ENCODE measurements at regions not wholly inside any gene's neighbourhood (a gene's known extent, or its start where the extent isn't known, plus 50 kb on each side); places are given as distances from the start of the nearest gene placed in this dataset.

DNA sequence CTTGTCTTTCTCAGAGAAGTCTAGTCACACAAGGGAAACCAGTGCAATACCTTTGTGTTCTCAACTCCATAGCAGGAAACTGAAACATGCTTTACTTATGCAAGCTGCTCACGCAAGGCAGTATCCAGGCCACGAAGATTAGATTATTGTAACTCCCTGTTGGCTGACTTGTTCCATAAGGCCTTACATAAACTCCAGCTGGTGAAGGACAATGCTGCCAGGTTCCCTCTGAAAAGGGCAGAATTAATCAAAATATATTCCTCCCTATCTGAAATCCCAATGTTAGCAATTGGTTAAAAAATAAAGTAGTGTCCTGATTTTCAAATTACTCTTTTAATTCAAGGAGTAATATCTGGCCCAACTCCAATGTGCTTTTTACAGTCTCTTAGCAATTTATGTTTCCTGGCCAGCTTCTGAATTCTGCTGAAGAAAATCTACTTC is 966.6 kb downstream of the HACE1 start:
- TF ChIP-seq GATA2 (IDR thresholded peaks at IDR 0.05; ENCODE audit: low read depth, low read length) (no peak), GATA3 (IDR thresholded peaks at IDR 0.05; ENCODE audit: low read depth, low read length) (no peak)

Measured in SH-SY5Y (cell line).